Renal cortical epithelial cell (primary cell): ENCODE measurements at regions not wholly inside any gene's neighbourhood (a gene's known extent, or its start where the extent isn't known, plus 50 kb on each side); places are given as distances from the start of the nearest gene placed in this dataset.
"Not testable (repeated sequence)": the region's sequence is repeated elsewhere in the genome, so short reads cannot be mapped to it uniquely, and the experiment has no call there.

ENCODE experiments used
- DNase-seq: peaks from one replicate; pipeline ENCODE4 v3.0.0-alpha.2; 2011; ENCODE audit warnings: low read depth

- no peak for DNase-seq
Observed at GRCh38 chr2:5616019-5616418, 76.2 kb upstream of the SOX11 start.

GRCh38 chr2:5617358-5617757, 74.8 kb upstream of the SOX11 start:
- no peak for DNase-seq

- no peak for DNase-seq
Observed at GRCh38 chr2:5617796-5618195, 74.4 kb upstream of the SOX11 start.

- DNase-seq: no peak
Observed at GRCh38 chr2:5618271-5618670, 73.9 kb upstream of the SOX11 start.

GRCh38 chr2:5625556-5626065, 66.6 kb upstream of the SOX11 start:
- not testable (repeated sequence) for DNase-seq

GRCh38 chr2:5628484-5628883, 63.7 kb upstream of the SOX11 start:
- DNase-seq: not testable (repeated sequence)

GRCh38 chr2:5629510-5629909, 62.7 kb upstream of the SOX11 start:
- DNase-seq: not testable (repeated sequence)

GRCh38 chr2:5637051-5637450, 55.1 kb upstream of the SOX11 start:
- not testable (repeated sequence) for DNase-seq
